ENCODE measurements at regions not wholly inside any gene's neighbourhood (a gene's known extent, or its start where the extent isn't known, plus 50 kb on each side); places are given as distances from the start of the nearest gene placed in this dataset.

GRCh38 chr4:186942758-186943377, 219.2 kb upstream of the FAT1 start:
- no peak for ATAC-seq
- no peak for DNase-seq (ENCODE audit: missing footprints)
- intact Hi-C loops (cut with DNase I): loop anchor here (10.0 kb wide), 1 partner anchor 98 kb away; no protein-coding TSS in a partner anchor

- intact Hi-C loops (cut with DNase I): loop anchor here (10.0 kb wide), 1 partner anchor 99 kb away; no protein-coding TSS in a partner anchor
- DNase-seq (ENCODE audit: missing footprints): no peak
- ATAC-seq: no peak
These were observed 219.8 kb upstream of the FAT1 start for GRCh38 chr4:186943411-186943810.

- ATAC-seq: no peak
- no peak for DNase-seq (ENCODE audit: missing footprints)
- intact Hi-C loops (cut with DNase I): loop anchor here (5.0 to 10.0 kb wide), 3 partner anchors 101 to 231 kb away; no protein-coding TSS in a partner anchor
These were observed 222.5 kb upstream of the FAT1 start for GRCh38 chr4:186946136-186946535.

- no peak for ATAC-seq
- no peak for DNase-seq (ENCODE audit: missing footprints)
- intact Hi-C loops (cut with DNase I): loop anchor here (5.0 to 10.0 kb wide), 3 partner anchors 102 to 231 kb away; no protein-coding TSS in a partner anchor
These were observed 223.1 kb upstream of the FAT1 start for GRCh38 chr4:186946682-186947294.

GRCh38 chr4:186948361-186949242, 224.9 kb upstream of the FAT1 start:
- DNase-seq (ENCODE audit: missing footprints) (no peak), ATAC-seq (peak; percentile 60)
- intact Hi-C loops (cut with DNase I): loop anchor here (5.0 to 10.0 kb wide), 3 partner anchors 104 to 229 kb away; no protein-coding TSS in a partner anchor

GRCh38 chr4:186949847-186950246, 226.2 kb upstream of the FAT1 start:
- no peak for ATAC-seq
- DNase-seq (ENCODE audit: missing footprints): no peak
- intact Hi-C loops (cut with DNase I): loop anchor here (5.0 to 10.0 kb wide), 3 partner anchors 105 to 227 kb away; no protein-coding TSS in a partner anchor

GRCh38 chr4:186952709-186953108, 229.1 kb upstream of the FAT1 start:
- DNase-seq (ENCODE audit: missing footprints): no peak
- no peak for ATAC-seq
- intact Hi-C loops (cut with DNase I): no loop called here

GRCh38 chr4:186953599-186954260, 230.1 kb upstream of the FAT1 start:
- DNase-seq (ENCODE audit: missing footprints): peak; percentile 66

GRCh38 chr4:186954509-186954908, 230.9 kb upstream of the FAT1 start:
- no peak for DNase-seq (ENCODE audit: missing footprints)
- ATAC-seq: no peak
- intact Hi-C loops (cut with DNase I): no loop called here

More at GRCh38 chr4:186953599-186954260, 230.1 kb upstream of the FAT1 start:
- intact Hi-C loops (cut with DNase I): no loop called here
- ATAC-seq: peak; percentile 39

GRCh38 chr4:186954956-186955355, 231.3 kb upstream of the FAT1 start:
- DNase-seq (ENCODE audit: missing footprints) (no peak), ATAC-seq (no peak)
- intact Hi-C loops (cut with DNase I): no loop called here

GRCh38 chr4:186957952-186958555, 234.4 kb upstream of the FAT1 start:
- intact Hi-C loops (cut with DNase I): no loop called here
- ATAC-seq (no peak), DNase-seq (ENCODE audit: missing footprints) (no peak)

GRCh38 chr4:186958726-186959350, 235.2 kb upstream of the FAT1 start:
- intact Hi-C loops (cut with DNase I): no loop called here
- no peak for DNase-seq (ENCODE audit: missing footprints)
- ATAC-seq: no peak

- intact Hi-C loops (cut with DNase I): no loop called here
- no peak for ATAC-seq
- no peak for DNase-seq (ENCODE audit: missing footprints)
These were observed 256.5 kb upstream of the FAT1 start for GRCh38 chr4:186979961-186980745.

- intact Hi-C loops (cut with DNase I): no loop called here
- no peak for ATAC-seq
- no peak for DNase-seq (ENCODE audit: missing footprints)
These were observed 257.5 kb upstream of the FAT1 start for GRCh38 chr4:186981161-186981560.

GRCh38 chr4:186982160-186982559, 258.5 kb upstream of the FAT1 start:
- intact Hi-C loops (cut with DNase I): no loop called here
- ATAC-seq (no peak), DNase-seq (ENCODE audit: missing footprints) (no peak)

GRCh38 chr4:186984105-186984644, 260.5 kb upstream of the FAT1 start:
- ATAC-seq: no peak
- intact Hi-C loops (cut with DNase I): no loop called here
- no peak for DNase-seq (ENCODE audit: missing footprints)

GRCh38 chr4:186999686-187000085, 276.0 kb upstream of the FAT1 start:
- intact Hi-C loops (cut with DNase I): loop anchor here (10.0 kb wide), 1 partner anchor 695 kb away; no protein-coding TSS in a partner anchor
- DNase-seq (ENCODE audit: missing footprints) (no peak), ATAC-seq (no peak)

All from Right ventricle myocardium inferior (tissue), 1 donor.